ENCODE measurements at regions not wholly inside any gene's neighbourhood (a gene's known extent, or its start where the extent isn't known, plus 50 kb on each side); places are given as distances from the start of the nearest gene placed in this dataset.

DNA sequence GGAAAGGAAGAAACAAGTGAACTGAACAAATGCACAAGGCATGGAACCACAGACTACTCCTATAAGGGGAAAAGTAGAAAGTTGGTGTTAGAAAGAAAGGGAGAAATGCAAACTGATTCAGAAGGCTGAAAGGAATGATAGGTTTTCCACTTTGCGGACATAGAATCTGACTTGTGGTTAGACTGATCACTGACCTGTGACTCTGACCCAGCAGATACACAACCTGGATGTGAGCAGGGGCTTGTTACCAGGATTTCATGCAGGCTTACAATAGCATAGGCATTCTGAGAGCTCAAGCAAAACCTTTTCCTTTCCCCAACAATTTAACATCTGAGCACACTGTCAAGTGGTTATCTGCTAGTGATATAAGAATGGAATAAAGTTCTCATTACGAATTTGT is 237.0 kb upstream of the CDH20 start:
- Histone ChIP-seq H3K4me1 (no peaks in the 10 kb centered on the region), H3K27me3 (no peaks in the 10 kb centered on the region), H3K9me3 (no peaks in the 10 kb centered on the region), H3K27ac (no peak overlapping the region), H3K36me3 (no peaks in the 10 kb centered on the region), H3K4me3 (no peak overlapping the region)
- TF ChIP-seq, protein P1, sequence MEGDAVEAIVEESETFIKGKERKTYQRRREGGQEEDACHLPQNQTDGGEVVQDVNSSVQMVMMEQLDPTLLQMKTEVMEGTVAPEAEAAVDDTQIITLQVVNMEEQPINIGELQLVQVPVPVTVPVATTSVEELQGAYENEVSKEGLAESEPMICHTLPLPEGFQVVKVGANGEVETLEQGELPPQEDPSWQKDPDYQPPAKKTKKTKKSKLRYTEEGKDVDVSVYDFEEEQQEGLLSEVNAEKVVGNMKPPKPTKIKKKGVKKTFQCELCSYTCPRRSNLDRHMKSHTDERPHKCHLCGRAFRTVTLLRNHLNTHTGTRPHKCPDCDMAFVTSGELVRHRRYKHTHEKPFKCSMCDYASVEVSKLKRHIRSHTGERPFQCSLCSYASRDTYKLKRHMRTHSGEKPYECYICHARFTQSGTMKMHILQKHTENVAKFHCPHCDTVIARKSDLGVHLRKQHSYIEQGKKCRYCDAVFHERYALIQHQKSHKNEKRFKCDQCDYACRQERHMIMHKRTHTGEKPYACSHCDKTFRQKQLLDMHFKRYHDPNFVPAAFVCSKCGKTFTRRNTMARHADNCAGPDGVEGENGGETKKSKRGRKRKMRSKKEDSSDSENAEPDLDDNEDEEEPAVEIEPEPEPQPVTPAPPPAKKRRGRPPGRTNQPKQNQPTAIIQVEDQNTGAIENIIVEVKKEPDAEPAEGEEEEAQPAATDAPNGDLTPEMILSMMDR (IDR thresholded peaks at IDR 0.05): no peak
- no peak for DNase-seq (ENCODE audit: low spot score)

DNA sequence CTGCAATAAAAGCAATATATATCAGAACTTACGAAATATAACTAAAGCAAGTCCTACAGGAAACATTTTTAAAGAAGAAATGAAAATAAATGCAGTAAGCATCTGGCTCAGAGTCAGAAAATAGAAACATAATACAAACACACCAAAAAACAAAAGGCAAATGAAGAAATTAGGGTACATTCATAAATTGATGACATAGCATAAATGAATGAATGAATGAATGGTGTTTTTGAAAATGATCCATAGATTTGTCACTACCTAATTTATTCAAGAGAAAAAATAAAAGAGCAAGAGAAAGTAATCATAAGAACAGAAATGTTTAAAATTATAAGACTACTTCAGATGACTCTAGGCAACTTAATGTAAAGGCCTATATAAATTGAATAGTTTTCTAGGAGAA is 226.1 kb upstream of the CDH20 start:
- Histone ChIP-seq H3K4me3 (no peak overlapping the region), H3K27me3 (no peaks in the 10 kb centered on the region), H3K9me3 (no peaks in the 10 kb centered on the region), H3K4me1 (no peaks in the 10 kb centered on the region), H3K27ac (no peak overlapping the region), H3K36me3 (no peaks in the 10 kb centered on the region)
- TF ChIP-seq, protein P1 (IDR thresholded peaks at IDR 0.05): no peak
- DNase-seq (ENCODE audit: low spot score): no peak

DNA sequence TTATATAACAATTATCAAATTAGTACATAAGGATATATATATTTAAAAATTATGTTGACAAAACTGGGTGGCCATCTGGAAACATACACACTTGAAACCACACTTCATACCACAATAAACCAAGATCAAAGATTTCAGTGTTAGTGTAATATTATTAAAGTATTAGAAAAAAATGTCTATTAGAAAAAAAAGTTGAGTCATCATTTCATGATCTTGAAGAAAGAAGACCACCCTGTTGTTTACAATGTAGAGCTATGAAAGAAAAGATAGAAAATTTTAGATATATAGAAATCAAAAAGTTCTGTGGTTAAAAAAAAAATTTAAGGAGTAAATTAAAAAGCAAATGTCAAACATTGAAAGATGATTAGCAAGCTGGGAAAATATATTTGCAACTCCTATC is 224.5 kb upstream of the CDH20 start:
- Histone ChIP-seq H3K27ac (no peak overlapping the region), H3K36me3 (no peaks in the 10 kb centered on the region), H3K27me3 (no peaks in the 10 kb centered on the region), H3K4me3 (no peak overlapping the region), H3K9me3 (no peaks in the 10 kb centered on the region), H3K4me1 (no peaks in the 10 kb centered on the region)
- TF ChIP-seq, protein P1 (IDR thresholded peaks at IDR 0.05): no peak
- no peak for DNase-seq (ENCODE audit: low spot score)

- Histone ChIP-seq H3K27me3 (no peaks in the 10 kb centered on the region), H3K27ac (no peak overlapping the region), H3K9me3 (no peaks in the 10 kb centered on the region), H3K4me1 (no peaks in the 10 kb centered on the region), H3K36me3 (no peaks in the 10 kb centered on the region), H3K4me3 (no peak overlapping the region)
- TF ChIP-seq, protein P1 (IDR thresholded peaks at IDR 0.05): no peak
- no peak for DNase-seq (ENCODE audit: low spot score)
These were observed 209.9 kb upstream of the CDH20 start for GRCh38 chr18:61123309-61123708.

DNA sequence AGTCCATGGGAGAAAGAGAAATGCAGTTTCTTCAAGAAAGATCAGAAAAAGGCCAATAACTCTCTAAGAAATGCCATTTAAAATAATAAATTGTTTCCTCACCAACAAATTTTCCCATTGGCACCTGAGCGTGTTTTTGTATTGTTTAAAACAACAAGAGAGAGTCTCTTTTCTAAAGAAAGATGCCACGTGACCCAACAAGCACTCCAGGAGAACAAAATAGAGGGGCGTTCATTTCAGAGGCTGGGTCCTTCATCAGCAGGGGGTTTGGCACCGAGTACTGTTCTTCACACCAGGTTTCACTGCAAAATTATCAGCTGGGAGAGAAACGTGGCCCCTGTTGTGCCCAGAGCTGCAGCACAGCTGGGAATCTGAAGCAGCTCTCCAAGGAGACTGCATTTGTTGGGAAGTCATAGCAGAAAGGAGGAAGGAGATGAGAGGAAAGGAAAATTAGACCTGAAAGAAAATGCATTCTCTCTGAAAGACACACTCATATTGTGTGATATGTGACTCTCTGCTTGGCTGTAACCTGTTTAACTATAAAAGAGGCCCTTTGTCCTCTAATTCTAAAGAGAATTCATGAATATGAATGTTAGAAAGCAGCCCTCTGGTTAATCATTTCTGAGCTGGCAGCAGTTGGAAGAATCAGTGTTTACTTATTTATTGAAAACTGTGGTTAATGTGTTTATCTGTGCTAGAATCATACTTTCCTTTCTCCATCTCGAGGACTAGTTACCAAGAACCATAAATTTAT is 205.3 kb upstream of the CDH20 start:
- Histone ChIP-seq H3K4me1 (no peaks in the 10 kb centered on the region), H3K9me3 (no peaks in the 10 kb centered on the region), H3K36me3 (no peaks in the 10 kb centered on the region), H3K27me3 (no peaks in the 10 kb centered on the region), H3K4me3 (no peak overlapping the region), H3K27ac (no peak overlapping the region)
- TF ChIP-seq, protein P1 (IDR thresholded peaks at IDR 0.05): no peak
- DNase-seq (ENCODE audit: low spot score): no peak

DNA sequence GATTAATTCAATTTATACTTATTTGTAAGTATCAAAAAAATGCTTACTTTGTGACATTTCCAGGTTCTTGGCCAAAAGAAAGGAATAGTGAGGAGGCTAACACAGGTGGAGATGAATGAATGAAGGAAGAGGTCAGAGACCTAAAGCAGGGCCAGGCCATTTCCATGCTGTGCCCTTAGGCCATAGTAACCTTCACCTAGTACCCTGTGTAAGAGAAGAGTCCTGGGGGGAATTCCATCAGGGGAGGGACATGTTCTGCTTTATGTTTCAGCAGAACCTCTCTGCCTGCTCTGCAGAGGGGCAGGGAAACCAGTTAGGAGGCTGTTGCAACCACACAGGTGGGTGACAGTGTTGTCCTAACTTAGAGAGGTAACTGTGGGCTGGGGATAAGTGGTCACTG is 204.2 kb upstream of the CDH20 start:
- no peaks in the 10 kb centered on the region for H3K9me3 ChIP-seq
- DNase-seq (ENCODE audit: low spot score): no peak

More for the DNA sequence above, 204.2 kb upstream of the CDH20 start:
- Histone ChIP-seq H3K27me3 (no peaks in the 10 kb centered on the region), H3K4me1 (no peaks in the 10 kb centered on the region), H3K4me3 (no peak overlapping the region), H3K36me3 (no peaks in the 10 kb centered on the region), H3K27ac (no peak overlapping the region)
- TF ChIP-seq, protein P1 (IDR thresholded peaks at IDR 0.05): no peak
